ENCODE measurements at regions not wholly inside any gene's neighbourhood (a gene's known extent, or its start where the extent isn't known, plus 50 kb on each side); places are given as distances from the start of the nearest gene placed in this dataset.

GRCh38 chr4:179485781-179486180 is 2043.5 kb upstream of the AGA start:
- Histone ChIP-seq H3K4me2 (ENCODE audit: control insufficient read depth, insufficient read depth) (no peak overlapping the region), H3K4me1 (ENCODE audit: control insufficient read depth, insufficient read depth, low read length) (no peaks in the 10 kb centered on the region), H3K36me3 (ENCODE audit: control insufficient read depth in 2 of 2, insufficient read depth in 2 of 2, low read length in 1 of 2) (no peaks in the 10 kb centered on the region), H4K20me1 (ENCODE audit: control insufficient read depth, insufficient read depth) (no peaks in the 10 kb centered on the region), H3K27ac (ENCODE audit: control insufficient read depth, insufficient read depth) (no peak overlapping the region), H3K27me3 (replicated peaks in 1 of 2; ENCODE audit: control insufficient read depth in 2 of 2, insufficient read depth in 2 of 2, low read length in 1 of 2) (no peaks in the 10 kb centered on the region), H2AFZ (ENCODE audit: control insufficient read depth, low read depth, low read length) (no peak overlapping the region), H3K4me3 (no peak overlapping the region), H3K79me2 (ENCODE audit: control insufficient read depth, insufficient read depth, low read length) (no peaks in the 10 kb centered on the region), H3K9ac (ENCODE audit: control insufficient read depth, insufficient read depth, low read length) (no peak overlapping the region), H3K9me3 (replicated peaks; ENCODE audit: control insufficient read depth, insufficient read depth, low read length) (no peaks in the 10 kb centered on the region)
- intact Hi-C loops (cut with micrococcal nuclease; ENCODE audit: unreplicated experiment) (no loop called here), in situ Hi-C loops (cut with MboI) (no loop called here)
- BruUV-seq (replicated peaks), result no TSS peak
- no peak for FAIRE-seq
- DNase-seq (ENCODE audit: low read depth, low spot score), result no peak
- ChIA-PET CTCF (no interaction called here), RAD21 (ENCODE audit: unreplicated experiment) (no interaction called here), SMC1A (ENCODE audit: uncharacterized antibody, unreplicated experiment) (interaction anchor here (1.3 kb wide), 1 partner anchor 14 kb away, joined by 3 read pairs; no protein-coding TSS in a partner anchor), POLR2A (no interaction called here)
- no peak for TF ChIP-seq ATF3 (IDR thresholded peaks at IDR 0.05; ENCODE audit: borderline replicate concordance, extremely low read depth, low read depth, low read length)
- no peak for TF ChIP-seq SPI1 (IDR thresholded peaks at IDR 0.05; ENCODE audit: borderline replicate concordance, insufficient read depth, low read depth, low read length)
- no peak for TF ChIP-seq TARDBP (IDR thresholded peaks at IDR 0.05; ENCODE audit: borderline replicate concordance)
- 11% methylated on average over 3 of the region's 3 CpGs for WGBS (ENCODE audit: insufficient coverage, insufficient replicate concordance, low lambda C conversion rate, missing lambda C conversion rate)
- ATAC-seq, result no peak

DNA sequence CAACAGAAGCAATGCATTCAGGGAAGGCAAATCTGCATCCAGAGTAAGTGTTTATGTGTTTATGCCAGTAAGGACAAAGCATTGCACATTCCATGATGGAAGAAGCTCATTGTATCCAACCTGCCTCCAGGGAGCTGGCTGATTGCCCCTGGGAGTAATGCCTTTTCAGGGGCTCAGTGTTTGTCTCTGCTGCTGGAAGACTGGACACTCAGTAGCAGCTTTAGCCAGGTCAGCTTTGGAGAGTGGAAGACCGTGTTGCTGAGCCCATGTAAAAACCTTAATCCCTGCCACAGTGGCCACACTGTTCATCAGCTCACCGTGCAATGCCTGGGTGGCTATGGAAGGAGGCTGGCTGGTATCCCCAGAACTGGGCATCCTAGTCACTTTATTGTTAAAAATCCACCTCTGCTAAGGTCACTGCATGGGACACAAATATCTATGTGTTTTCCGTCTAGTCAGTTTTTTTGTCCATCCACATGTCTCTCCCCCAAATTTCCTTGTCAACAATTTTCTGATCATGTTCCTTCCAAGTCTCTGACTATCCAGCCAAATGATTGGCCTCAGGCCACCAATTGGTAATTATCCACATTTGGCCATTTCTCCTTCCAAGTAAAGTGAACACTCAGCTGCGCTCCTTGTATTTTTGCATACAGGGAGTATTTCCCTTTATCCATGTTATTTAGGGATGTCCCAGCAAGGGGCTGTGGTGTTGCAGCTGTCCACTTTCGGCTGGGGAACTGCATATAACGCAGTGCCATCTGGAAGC is 2044.5 kb upstream of the AGA start:
- intact Hi-C loops (cut with micrococcal nuclease; ENCODE audit: unreplicated experiment) (no loop called here), in situ Hi-C loops (cut with MboI) (no loop called here)
- FAIRE-seq (no peak), ATAC-seq (no peak), DNase-seq (ENCODE audit: low read depth, low spot score) (no peak)
- CTCF ChIA-PET, result no interaction called here
- RAD21 ChIA-PET (ENCODE audit: unreplicated experiment), result no interaction called here
- no peak overlapping the region for H2AFZ ChIP-seq (ENCODE audit: control insufficient read depth, low read depth, low read length)
- no peaks in the 10 kb centered on the region for H3K36me3 ChIP-seq (ENCODE audit: control insufficient read depth in 2 of 2, insufficient read depth in 2 of 2, low read length in 1 of 2)
- SMC1A ChIA-PET (ENCODE audit: uncharacterized antibody, unreplicated experiment), result interaction anchor here (1.3 kb wide), 1 partner anchor 13 kb away, joined by 3 read pairs; no protein-coding TSS in a partner anchor
- no peaks in the 10 kb centered on the region for H3K9me3 ChIP-seq (replicated peaks; ENCODE audit: control insufficient read depth, insufficient read depth, low read length)
- H3K79me2 ChIP-seq (ENCODE audit: control insufficient read depth, insufficient read depth, low read length), result no peaks in the 10 kb centered on the region
- no peak overlapping the region for H3K9ac ChIP-seq (ENCODE audit: control insufficient read depth, insufficient read depth, low read length)
- H3K27ac ChIP-seq (ENCODE audit: control insufficient read depth, insufficient read depth), result no peak overlapping the region
- H4K20me1 ChIP-seq (ENCODE audit: control insufficient read depth, insufficient read depth), result no peaks in the 10 kb centered on the region
- no TSS peak for BruUV-seq (replicated peaks)
- no peaks in the 10 kb centered on the region for H3K4me1 ChIP-seq (ENCODE audit: control insufficient read depth, insufficient read depth, low read length)
- 21% methylated on average over 6 of the region's 6 CpGs for WGBS (ENCODE audit: insufficient coverage, insufficient replicate concordance, low lambda C conversion rate, missing lambda C conversion rate)
- H3K4me2 ChIP-seq (ENCODE audit: control insufficient read depth, insufficient read depth), result no peak overlapping the region
- H3K27me3 ChIP-seq (replicated peaks in 1 of 2; ENCODE audit: control insufficient read depth in 2 of 2, insufficient read depth in 2 of 2, low read length in 1 of 2), result no peaks in the 10 kb centered on the region
- POLR2A ChIA-PET, result interaction anchor here (0.6 kb wide), 1 partner anchor 745 kb away, joined by 4 read pairs; no protein-coding TSS in a partner anchor
- no peak overlapping the region for H3K4me3 ChIP-seq
- TF ChIP-seq STAT1 (conservative IDR thresholded peaks at IDR 0.05), result no peak
- no peak for TF ChIP-seq SREBF2 (IDR thresholded peaks at IDR 0.05; ENCODE audit: low read length)
- no peak for TF ChIP-seq SIX5 (IDR thresholded peaks at IDR 0.05; ENCODE audit: low read depth, low read length, severe bottlenecking)
- TF ChIP-seq CEBPB (IDR thresholded peaks at IDR 0.05; ENCODE audit: borderline replicate concordance in 1 of 2, low read depth in 2 of 2, low read length in 2 of 2), result no peak
- TF ChIP-seq SMARCA5 (IDR thresholded peaks at IDR 0.05), result no peak
- no peak for TF ChIP-seq POLR2A (IDR thresholded peaks at IDR 0.05; ENCODE audit: low read depth, low read length)
- TF ChIP-seq, protein P1, sequence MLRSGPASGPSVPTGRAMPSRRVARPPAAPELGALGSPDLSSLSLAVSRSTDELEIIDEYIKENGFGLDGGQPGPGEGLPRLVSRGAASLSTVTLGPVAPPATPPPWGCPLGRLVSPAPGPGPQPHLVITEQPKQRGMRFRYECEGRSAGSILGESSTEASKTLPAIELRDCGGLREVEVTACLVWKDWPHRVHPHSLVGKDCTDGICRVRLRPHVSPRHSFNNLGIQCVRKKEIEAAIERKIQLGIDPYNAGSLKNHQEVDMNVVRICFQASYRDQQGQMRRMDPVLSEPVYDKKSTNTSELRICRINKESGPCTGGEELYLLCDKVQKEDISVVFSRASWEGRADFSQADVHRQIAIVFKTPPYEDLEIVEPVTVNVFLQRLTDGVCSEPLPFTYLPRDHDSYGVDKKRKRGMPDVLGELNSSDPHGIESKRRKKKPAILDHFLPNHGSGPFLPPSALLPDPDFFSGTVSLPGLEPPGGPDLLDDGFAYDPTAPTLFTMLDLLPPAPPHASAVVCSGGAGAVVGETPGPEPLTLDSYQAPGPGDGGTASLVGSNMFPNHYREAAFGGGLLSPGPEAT (IDR thresholded peaks at IDR 0.05; ENCODE audit: low read depth), result no peak
- TF ChIP-seq ZNF24 (IDR thresholded peaks at IDR 0.05), result no peak
- no peak for TF ChIP-seq ZSCAN29 (IDR thresholded peaks at IDR 0.05)
- TF ChIP-seq JUNB (IDR thresholded peaks at IDR 0.05), result no peak

Data from GM12878 (cell line).